ENCODE measurements at regions not wholly inside any gene's neighbourhood (a gene's known extent, or its start where the extent isn't known, plus 50 kb on each side); places are given as distances from the start of the nearest gene placed in this dataset.
"Not testable (repeated sequence)": the region's sequence is repeated elsewhere in the genome, so short reads cannot be mapped to it uniquely, and the experiment has no call there.

DNA sequence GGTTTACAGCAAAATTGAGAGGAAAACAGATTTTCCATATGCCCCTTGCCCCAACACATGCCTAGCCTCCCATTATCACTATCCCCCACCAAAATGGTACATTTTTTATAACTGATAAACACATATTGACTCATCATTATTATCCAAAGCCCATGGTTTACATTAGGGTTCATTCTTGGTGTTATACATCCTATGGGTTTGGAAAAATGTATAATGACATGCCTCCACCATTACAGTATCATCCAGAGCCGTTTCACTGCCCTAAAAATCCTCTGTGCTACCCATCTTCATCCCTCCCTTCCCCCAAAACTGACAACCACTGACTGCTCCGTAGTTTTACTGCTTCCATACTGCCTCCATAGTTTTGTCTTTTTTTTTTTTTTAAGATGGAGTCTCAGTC is 111.1 kb downstream of the ACTL7B start:
- ATAC-seq (ENCODE audit: low FRiP score) (no peak), DNase-seq (ENCODE audit: low spot score) (no peak)
- TF ChIP-seq, protein P1, sequence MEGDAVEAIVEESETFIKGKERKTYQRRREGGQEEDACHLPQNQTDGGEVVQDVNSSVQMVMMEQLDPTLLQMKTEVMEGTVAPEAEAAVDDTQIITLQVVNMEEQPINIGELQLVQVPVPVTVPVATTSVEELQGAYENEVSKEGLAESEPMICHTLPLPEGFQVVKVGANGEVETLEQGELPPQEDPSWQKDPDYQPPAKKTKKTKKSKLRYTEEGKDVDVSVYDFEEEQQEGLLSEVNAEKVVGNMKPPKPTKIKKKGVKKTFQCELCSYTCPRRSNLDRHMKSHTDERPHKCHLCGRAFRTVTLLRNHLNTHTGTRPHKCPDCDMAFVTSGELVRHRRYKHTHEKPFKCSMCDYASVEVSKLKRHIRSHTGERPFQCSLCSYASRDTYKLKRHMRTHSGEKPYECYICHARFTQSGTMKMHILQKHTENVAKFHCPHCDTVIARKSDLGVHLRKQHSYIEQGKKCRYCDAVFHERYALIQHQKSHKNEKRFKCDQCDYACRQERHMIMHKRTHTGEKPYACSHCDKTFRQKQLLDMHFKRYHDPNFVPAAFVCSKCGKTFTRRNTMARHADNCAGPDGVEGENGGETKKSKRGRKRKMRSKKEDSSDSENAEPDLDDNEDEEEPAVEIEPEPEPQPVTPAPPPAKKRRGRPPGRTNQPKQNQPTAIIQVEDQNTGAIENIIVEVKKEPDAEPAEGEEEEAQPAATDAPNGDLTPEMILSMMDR (IDR thresholded peaks at IDR 0.05): no peak

DNA sequence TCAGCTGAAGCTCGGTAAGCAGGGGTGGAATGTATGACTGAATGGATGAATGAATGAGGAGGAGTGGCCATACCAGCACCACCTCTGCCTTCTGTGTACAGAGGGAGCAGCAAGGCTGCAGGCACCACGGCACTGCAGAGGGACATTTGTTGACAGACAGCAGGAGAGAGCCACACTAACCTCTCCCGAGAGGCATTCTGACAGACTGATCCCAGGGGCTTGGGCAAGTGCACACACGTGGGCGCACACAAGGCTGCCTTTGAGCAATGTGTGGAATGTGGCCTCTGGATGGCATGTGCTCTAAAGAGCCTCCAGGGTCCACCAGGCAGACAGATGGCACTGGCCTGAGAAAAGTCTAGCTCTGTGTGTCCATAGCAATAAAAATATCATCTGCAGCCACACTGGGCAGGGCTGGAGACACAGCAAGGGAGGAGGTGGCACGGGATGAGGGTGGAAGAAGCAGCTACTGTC is 111.8 kb downstream of the ACTL7B start:
- TF ChIP-seq, protein P1 (IDR thresholded peaks at IDR 0.05): no peak
- DNase-seq (ENCODE audit: low spot score): no peak
- ATAC-seq (ENCODE audit: low FRiP score): no peak

DNA sequence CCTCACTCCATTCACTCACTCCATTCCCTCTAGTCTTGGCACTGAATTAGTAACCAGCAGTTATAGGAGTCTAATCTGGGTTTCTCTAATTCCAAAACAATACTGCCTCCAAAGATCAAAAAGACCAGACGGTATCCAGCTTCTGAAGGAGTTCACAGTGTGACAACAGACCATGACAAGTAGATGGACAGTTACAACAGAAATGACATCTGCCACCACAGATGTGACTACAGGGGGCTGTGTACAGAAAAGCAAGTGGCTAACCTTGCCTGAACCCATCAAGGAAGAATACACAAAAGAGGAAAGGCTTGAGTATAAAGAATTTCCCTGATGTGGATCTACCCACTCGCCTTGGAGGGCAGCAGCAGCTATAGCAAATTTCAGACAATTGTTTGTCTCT is 112.4 kb downstream of the ACTL7B start:
- ATAC-seq (ENCODE audit: low FRiP score) (no peak), DNase-seq (ENCODE audit: low spot score) (no peak)
- TF ChIP-seq, protein P1 (IDR thresholded peaks at IDR 0.05): no peak

DNA sequence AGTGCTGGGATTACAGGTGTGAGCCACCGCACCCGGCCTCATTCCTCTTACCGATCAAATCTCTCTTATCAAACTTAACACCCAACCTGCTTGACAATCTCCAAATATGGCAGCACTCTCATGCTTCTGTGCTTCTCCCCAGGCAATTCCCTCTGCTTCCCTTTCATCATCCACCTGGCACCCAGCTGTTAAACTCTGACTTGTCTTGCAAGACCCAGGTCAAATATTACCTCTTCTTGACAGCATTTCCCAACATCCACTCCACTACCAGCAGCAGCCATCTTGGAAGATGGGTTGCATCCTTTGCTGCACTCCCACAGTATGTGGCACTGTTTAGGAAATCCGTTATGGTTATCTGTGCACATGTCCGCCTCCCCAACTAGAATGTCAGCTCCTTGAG is 113.6 kb downstream of the ACTL7B start:
- ATAC-seq (ENCODE audit: low FRiP score) (no peak), DNase-seq (ENCODE audit: low spot score) (no peak)
- TF ChIP-seq, protein P1 (IDR thresholded peaks at IDR 0.05): no peak

DNA sequence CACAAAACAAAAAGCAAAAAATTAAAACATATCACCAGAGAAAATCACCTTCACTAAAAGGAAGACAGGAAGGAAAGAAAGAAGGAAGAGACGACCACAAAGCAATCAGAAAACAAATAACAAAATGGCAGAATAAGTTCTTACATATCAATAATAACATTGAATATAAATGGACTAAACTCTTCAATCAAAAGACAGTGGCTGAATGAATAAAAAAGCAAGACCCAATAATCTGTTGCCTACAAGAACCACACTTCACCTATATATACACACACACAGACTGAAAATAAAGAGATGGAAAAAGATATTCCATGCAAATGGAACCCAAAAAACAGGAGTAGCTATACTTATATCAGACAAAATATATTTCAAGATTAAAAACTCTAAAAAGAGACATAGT is 124.5 kb downstream of the ACTL7B start:
- DNase-seq (ENCODE audit: low spot score); ATAC-seq (ENCODE audit: low FRiP score): not testable (repeated sequence)

DNA sequence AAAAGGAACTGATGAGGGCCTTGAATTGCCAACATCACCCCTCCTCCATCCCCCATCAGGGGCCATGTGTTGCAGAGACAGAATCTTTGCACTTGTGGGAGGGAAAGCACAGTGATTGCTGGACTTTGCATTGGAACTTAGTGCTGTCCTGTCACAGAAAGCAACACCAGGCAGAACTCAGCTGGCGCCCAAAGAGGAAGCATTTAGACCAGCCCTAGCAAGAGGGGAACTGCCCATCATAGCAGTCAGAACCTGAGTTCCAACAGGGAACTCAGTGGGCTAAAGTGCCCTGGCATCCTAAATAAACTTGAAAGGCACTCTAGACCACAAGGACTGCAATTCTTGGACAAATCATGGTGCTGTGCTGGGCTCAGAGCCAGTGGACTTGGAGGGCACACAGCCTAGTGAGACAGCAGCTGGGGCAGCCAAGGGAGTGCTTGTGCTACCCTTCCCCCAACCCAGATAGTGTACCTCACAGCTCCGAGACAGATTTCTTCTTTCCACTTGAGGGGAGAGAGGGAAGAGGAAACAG is 128.1 kb downstream of the ACTL7B start:
- DNase-seq (ENCODE audit: low spot score): no peak
- no peak for ATAC-seq (ENCODE audit: low FRiP score)
- TF ChIP-seq, protein P1 (IDR thresholded peaks at IDR 0.05): no peak

DNA sequence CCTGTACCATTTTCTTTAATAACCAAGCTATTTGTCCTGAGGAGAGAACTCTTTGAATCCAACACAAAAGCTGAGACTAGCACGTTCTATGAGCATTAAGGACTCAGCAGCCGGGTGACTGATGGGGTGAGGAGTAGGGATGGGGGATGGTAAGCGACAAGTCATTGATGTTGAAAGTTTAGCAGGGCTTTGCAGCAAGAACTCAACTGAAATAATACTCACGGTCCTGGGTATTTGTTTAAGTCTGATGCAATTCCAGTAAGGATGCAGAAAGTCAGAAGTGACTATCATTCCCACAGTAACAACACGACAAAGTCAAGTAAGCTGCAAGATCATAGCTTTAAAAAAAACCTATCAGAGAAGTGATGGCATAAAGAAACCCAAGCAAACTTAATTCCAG is 131.1 kb downstream of the ACTL7B start:
- ATAC-seq (ENCODE audit: low FRiP score) (no peak), DNase-seq (ENCODE audit: low spot score) (no peak)
- TF ChIP-seq, protein P1 (IDR thresholded peaks at IDR 0.05): no peak

DNA sequence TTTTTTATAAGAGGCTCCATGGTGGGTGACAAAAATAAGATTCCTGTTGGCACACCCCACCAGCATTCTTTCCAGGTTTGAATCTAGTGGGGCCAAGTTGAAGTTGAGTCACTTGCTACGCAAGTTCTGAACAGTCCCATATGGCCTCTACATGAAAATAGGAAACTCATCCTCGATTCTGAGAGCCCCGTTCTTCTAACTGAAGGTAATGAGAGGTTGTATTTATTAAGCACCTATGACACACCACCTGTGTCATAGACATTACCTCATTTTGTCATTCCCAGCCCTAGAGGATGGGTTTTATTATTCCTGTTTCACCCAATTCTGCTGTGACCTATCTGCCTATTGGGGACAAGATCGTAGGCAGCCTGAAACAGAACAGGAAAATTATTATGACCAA is 131.7 kb downstream of the ACTL7B start:
- TF ChIP-seq, protein P1 (IDR thresholded peaks at IDR 0.05): no peak
- DNase-seq (ENCODE audit: low spot score): no peak
- no peak for ATAC-seq (ENCODE audit: low FRiP score)
